ENCODE measurements at regions not wholly inside any gene's neighbourhood (a gene's known extent, or its start where the extent isn't known, plus 50 kb on each side); places are given as distances from the start of the nearest gene placed in this dataset.

DNA sequence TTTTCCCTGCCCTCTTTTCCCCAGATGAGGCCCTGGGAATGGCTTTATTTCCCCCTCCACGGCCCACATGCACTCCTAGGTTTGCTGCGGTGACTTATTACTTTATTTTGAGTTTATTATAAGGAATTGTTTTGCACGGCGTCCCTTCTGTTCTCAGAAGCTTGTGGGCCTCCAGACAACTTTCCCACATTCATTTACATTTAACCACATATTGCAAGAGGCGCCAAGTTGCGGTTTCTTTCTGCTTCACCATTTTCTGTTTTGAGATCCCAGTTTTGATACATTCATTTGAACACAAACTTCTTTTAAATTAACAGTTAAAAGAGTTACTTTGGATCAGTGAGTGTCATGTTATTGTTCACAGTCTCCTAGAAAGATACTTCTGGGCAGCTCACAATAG is 532.5 kb upstream of the MGMT start:
- no peak for DNase-seq (ENCODE audit: low spot score)

DNA sequence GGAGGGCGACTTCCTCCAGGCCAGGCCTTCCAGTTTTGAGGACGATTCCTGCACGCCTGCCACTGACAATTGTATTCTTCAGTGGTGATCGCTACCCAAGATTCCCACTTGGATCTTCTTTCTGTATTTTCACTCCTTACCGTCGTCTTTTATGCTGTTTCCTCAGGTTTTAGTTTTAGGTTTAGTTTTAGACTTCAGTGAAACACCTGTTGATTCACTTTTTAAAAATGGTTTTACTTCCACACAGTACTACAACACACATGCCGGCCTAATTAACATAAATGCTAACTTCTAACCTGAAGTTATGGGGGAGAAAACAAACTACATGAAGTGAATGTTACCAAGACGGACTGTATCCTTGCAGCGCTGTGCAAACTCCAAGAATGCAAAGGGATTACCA is 530.6 kb upstream of the MGMT start:
- no peak for DNase-seq (ENCODE audit: low spot score)

DNA sequence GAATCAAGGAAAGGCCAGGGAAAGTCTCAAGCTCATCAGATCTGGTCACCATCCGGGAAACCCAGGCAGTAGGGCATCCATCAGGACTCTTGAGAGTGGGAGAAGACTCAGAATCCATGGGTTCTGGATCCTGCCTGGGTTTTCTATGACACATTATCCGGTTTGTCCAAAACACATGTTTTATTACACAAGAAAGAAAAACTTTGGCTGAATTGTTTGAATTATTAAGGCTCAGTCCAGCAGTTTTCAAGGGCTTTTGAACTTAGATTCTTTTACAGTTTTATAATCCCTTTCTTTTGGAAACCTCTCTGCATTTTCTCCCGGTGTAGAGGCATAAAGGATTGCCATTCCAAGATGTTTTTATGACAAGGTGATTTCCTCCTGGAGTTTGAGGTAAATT is 528.5 kb upstream of the MGMT start:
- DNase-seq (ENCODE audit: low spot score): no peak

DNA sequence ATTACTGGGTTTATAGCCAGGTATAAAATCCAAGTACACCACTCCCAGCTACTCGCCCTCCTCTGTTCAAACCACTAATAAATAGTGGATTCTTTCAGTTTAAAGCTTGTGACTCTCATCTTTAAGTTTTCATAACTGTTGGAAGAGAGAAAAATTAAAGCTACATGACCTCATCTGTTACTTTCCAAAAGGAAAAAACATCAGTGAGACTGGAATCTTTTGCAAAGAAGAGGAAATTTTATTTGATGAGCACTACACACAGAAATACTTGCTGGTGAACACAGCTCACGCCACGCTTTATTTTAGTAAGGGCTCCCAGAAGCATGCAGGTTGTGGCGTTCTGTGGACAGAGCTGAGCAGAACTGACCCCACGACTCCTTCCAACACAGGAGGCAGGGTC is 527.0 kb upstream of the MGMT start:
- DNase-seq (ENCODE audit: low spot score): no peak

DNA sequence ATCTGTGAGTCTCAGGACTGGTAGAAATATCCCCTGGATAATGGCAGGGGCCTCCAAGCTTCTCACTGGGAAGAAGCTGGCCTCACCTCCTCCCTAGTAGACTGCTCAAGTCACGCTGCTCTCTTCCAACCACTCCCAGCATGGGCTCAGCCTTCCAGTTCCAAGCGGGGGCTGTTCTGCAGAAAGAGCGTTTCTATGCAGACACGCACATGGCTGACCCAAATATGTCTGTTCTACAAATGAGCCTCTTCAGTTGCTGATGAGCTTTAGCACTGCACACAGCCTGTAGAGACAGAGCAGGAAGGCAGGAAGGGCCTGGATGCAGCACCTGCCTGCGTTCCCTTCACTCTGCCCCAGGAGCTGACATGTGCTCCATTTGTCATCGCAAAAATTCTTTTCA is 523.9 kb upstream of the MGMT start:
- DNase-seq (ENCODE audit: low spot score): no peak

DNA sequence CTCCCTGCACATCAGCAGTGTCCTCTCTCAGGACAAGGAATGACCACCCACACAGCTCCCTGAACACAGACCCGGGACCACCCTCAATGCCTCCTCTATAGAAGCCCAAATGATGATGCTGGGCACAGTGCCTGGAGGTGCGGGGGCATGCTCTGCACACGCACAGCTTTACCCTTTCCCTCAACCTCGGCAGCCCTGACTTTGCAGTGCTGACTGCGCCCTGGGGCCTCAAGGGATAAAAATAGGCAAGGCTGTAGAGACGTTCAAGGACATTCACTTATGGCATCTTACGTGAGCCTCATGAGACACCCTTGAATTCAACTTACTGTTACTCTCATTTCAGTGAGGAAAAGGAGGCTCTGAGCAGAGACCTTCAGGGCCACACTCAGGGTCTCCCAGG is 521.6 kb upstream of the MGMT start:
- DNase-seq (ENCODE audit: low spot score): no peak

DNA sequence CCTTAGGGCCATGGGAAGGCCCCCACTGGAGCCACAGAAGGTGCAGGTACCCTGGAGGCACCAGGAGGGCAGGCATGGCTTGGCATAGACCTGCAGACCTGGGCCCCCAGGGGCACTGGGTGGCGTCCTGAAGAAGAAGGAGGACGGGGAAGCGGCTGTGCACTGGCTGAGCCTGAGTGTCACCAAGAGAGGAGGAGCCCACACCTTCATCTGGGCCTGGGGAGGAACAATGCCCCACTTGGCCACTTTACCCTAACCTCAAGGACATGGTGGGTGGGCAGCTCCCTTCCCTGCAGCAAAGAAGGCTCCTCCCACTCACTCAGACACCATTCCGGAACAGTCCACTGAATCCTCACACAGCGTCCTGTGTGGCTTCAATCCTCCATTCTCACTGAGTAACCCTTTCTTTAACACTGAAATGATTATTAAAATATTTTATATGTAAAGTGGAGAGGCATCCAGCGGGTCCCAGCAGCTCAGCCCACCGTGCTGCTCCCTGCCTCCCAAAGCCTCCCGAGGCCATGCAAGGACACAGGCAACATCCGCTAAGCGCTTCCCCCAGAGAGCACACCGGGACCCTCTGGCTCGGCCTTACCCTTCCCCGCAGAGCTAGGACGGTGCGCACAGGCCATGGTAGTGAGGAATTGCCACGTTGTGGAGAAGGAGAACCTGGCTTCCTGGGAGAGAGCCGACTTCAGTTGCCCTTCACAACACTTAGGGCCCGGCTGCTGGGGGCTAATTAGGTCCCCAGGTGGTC is 516.7 kb upstream of the MGMT start:
- no peak for DNase-seq (ENCODE audit: low spot score)

DNA sequence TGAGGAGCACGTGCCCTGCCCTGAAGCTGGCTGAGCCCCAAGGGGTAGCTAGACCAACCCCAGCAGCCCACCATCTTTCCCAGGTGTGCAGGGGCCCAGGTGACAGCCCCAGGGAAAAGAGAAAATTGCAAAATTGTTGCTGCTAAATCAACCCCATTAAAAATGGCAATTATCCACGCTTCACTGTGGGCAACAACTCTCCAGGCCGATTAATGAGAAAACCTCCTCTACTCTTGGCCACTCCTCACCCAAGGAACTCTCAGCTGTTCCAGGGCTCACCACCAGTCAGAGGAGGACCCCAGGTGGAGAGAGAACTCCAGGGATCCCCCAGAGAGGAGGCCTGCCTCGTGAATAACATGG is 516.1 kb upstream of the MGMT start:
- DNase-seq (ENCODE audit: low spot score): no peak

DNA sequence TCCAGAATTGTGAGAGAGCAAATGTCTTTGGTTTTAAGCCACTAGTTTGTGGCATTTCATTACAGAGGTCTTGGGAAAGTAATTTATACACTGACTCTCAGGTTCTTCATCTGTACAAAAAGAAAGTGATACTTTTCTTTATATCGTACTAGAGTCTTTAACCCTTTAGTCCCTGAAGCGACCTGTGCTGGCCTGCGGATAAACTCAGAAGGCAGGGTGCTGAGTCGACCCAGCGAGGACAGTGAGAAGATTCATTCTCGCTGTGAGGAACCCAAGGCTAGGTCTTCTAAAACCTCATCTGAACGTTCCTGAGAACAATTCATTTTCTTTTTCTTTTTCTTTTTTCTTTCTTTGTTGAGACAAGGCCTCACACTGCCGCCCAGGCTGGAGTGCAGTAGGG is 514.2 kb upstream of the MGMT start:
- DNase-seq (ENCODE audit: low spot score): no peak

DNA sequence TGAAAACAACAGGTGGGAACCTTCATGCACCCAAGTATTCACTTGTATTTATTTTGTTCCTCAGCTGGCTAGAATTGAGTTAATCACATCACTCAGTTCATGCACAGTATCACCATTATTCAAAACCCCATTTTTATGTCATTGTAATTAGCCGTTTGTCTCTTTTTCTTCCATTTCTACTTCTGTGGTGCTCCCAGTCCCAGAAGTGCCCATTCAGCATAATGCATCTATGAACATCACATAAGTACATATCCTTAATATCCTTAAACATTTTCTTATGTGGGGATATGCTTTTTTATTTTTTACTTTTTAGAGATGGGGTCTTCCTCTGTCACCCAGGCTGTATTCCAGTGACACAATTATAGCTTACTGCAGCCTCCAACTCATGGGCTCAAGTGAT is 510.9 kb upstream of the MGMT start:
- no peak for DNase-seq (ENCODE audit: low spot score)

DNA sequence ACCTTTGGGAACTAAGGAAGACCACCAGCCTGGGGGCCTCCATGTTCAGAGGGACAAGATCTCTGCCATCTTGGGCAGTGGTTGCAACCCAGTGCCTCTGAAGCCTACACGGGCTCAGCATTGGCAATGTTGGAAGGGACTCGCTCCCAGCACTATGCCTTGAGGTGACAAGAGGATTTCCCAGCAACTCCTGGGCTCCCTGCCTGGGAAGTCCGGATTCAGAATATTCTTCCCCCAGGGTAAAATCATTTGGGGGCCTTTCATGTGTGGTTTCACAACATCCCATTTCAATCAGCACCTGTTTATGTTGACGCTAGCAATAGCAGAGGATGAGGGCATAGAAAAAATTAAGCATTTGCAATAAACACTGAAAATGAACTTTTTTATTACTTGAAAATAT is 509.8 kb upstream of the MGMT start:
- DNase-seq (ENCODE audit: low spot score): no peak

DNA sequence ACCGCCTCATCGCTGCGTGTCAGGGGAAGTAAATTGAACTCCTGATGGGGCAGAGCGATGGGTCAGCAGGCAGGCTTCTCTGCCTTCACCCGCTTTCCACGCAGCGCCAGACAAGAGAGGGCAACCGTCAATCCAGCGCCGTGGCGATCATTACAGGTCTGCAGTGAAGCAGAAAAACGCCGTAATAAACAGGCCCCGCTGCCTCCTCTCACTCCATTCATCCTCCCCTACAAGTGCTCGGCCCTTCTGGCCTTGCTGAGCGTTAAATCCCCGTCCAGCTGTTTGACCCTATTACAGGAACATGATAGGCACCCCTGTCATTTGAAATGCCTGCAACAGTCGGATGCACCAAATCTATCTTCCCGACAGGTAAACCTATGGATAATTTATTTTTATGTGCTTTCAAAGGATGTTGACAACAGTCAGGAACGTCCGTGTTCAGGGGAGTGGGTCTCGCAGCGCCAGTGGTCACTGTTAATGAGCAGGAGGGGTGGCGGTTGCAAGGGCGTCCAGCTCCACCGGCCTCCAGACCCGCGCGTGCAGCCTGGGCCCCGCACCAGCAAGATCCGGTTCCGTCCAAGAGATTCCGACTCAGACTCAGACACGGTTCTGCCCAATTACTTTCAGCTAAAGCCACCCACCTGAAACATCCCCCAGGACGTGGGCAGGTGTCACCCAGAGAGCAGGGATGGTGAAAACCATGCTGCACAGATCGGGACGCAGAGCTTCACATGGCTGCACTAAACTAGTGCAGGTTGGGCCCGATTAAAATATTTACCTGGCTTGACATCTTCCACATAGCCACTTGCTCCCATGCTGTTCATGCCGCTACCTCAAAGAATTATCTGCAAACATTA is 508.0 kb upstream of the MGMT start:
- DNase-seq (ENCODE audit: low spot score): no peak

DNA sequence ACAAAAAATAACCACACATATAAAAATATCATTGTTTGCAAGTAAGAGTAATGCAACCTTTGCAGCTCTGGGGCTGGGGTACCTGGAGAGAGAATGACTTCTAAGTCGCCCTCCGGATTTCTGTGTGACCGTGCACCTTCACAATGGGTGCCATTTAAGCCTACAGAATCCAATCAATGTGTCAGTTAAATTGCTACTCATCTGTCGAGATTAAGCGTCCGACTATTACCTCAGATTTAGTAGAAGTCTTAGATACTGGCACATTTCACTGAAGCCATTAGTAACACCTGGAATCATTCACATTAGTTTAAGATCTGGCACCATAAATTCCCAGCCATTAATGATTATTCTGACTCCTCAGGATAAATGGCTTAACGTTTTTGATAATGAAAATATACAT is 507.3 kb upstream of the MGMT start:
- DNase-seq (ENCODE audit: low spot score): no peak

DNA sequence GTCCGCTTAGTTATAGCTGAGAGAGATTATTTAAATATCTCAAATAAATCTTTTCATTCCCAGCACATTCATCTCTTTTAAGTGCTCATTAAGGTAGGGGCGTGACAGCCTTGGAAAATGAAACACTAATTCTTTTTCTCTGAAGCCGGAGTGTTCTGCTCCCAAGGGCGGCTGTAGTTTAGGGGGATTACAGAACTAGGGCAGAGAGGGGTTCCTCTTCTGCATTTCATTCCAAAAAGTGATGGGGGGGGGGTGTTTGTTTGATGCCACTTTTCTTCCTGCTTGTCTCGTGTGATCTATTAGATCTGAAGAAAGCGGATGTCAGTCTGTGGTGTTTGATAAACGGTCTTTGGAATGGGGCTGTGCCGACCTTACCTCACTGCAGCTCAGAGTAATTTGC is 506.5 kb upstream of the MGMT start:
- DNase-seq (ENCODE audit: low spot score): no peak

DNA sequence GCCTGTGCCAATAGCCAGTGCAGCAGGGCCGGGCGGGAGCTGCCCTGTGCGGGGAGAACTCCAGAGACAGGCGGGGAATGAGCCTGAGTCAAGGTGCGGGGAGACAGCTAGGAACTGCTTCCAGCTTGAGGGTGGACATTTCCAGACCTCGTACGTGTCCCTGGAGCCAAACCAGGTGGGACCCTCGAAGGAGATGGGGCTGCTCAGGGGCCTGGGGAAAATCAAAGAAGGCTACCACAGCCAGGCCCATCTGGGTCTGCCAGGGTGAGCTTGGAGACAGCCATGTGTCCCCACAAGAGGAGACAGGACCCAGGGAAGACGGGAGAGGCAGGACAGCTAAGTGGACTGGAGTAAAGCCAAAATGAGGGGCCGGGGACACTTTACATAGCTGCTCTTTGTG is 504.9 kb upstream of the MGMT start:
- no peak for DNase-seq (ENCODE audit: low spot score)

DNA sequence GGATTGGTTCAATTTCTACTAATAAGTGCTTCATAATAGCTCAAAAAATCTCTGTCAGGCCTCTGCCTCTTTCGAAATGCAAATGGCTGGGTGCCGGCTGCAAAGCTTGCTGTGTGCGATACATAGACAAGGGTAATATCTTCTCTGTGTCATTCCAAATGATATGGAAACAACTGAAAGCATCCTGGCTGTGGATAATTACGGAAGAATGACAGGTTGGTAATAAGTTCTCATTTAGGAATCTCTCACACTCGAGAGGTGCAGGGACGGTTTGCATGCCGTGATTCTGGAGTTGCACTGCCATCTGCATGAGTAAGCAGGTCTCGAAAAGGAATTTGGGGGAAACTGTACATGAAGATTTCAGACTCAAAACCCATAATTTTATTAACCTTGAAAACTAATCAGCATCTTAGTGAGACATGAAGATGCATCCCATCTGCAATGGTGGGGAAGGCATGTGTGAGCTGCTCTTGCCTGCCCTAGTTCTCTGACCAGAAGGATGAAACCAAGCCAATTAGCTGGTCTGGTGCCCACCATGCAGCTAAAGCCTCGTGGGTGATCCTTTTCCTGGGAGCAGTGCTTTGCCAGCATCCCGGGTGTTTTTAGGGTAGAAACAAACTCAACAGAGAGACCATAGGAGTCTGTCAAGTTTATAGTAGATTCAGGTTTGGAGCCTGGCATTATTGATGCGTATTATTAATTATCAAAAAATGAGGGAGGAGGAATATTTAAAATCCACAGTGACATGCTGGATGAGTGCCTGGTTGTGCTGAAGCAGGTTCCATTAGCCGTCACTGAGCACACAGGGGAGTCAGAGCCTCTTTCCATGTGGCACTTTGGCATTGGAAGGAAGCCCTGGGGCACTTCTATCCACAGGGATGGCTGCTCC is 503.6 kb upstream of the MGMT start:
- no peak for DNase-seq (ENCODE audit: low spot score)

DNA sequence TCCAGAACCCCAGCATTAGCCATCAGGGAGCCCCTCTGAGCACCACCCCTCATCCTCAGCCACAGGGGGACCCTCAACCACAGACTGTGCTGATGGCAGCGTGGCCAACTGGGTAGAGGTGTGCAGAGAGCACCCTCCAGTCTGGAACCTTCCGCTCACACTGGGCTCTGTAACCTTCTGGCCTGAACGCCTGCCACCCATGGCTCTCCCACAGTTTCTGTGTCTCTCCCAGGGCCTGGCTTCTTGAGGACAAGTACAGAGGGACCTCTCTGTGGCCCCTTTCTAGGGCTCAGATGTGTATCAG is 503.0 kb upstream of the MGMT start:
- DNase-seq (ENCODE audit: low spot score): no peak

DNA sequence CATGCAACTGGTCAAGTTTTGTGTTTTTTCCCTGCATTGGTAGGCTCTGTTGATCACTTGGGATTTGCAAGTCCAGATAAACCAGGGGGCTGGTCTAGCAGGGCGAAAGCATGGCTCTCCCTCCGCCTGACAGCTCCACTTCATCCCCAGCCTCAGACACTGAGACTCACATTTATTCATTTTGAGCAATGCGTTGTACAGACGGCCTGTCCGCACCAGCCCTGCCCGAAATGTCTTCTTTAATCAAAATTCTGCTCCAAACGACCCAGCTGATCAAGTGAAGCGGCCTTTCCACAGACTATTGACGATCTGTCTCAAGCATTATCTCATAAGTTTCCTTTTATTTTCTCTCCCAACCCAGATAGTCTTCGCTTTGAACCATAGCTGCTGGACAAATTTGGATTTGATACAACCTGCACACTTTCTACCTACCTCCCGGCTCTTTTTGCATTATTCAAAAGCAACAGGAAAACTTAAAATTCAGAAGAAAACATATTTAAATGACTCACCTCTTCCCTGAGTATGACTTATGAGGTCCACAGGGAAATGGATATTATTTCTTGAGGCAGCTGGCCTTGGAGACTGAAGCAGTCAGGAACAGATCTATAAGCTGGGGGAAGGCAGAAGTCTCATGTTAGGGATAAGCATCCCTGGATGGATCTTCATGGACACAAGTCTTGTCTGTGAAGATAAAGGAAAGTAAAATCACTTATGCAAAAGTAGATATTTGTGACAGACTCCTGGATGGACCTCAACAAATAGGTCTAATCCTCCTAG is 498.9 kb upstream of the MGMT start:
- no peak for DNase-seq (ENCODE audit: low spot score)

DNA sequence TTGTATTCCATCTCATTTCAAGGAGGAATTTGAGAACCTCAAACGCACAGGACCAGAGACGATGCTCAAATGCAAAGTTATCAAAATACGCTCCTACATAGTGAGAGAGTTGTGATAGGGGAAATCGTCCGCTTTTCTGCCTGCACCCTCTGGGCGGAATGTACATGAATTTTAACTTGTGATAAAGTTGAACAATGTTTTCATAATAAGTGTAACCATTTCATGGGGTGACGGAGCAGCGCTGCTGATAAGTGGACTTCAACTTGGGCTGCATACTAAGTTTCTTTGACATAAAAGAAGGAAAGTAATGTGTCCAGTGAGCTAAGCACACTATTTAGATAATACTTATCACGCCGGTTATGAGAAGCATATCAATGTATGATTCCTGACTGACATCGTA is 497.5 kb upstream of the MGMT start:
- DNase-seq (ENCODE audit: low spot score): no peak

DNA sequence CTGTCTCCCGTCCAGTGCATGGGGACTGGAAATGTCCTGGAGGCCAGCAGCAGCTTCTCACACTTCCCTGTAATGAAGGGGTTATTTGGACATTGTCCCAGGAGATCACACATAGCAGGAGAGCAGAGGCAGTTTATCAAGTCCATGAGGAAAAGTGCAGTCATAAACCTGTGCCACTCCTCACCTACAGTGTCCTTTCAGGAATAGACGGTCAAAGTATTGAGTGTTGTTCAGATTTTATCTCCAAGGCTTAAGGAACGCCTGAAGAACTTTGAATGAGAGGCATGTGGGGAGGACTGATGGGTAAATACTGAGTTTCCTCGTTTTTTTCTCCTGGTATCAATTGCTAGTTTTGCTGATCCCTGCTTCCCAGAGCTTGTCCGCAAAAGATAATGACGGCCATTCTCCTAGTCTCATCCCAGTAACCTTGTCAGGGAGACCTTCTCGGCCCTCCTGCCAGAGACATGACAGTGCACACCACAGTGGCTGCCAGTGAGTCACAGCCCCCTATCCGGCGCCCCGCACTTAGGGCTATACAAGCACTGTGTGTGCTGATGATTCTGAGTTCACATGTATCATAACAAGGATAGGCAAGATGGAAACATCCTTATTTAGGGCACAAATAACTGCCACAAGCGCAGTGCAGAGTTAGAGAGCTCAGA is 495.5 kb upstream of the MGMT start:
- DNase-seq (ENCODE audit: low spot score): no peak

DNA sequence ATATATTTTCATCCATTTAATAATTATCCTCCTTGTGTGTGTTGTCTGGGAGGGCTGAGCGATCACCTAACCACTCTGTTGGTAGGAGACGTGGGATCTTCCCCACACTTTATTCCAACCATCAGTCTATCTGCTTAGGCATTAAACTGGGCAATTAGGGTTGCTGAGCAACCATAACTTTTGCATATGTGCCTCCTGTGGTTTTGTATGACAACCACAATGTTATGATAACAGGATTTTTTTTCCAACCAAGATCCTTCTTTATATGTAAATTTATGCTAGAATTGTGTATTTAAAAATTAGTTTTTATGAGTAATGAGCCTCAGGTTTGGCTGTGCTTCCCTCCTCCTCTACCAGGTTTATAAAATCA is 495.0 kb upstream of the MGMT start:
- no peak for DNase-seq (ENCODE audit: low spot score)

DNA sequence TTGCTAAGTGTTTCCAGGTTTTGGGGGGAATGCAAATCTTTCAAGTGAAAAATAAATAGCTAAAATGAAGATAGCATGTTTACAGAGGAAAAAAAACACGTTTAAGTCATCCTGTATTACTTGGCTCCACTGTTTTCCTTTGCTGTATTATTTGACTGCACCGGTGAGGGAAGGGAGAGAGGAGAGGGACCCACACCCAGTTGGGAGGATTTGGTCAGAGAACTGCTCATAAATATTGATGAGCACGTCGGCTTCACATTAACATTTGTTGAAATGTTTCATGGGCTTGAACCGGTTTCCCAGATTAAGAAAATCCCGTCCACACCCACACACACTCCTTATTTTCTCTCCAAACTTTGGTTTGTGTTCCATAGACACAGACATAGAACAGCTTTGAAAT is 493.8 kb upstream of the MGMT start:
- no peak for DNase-seq (ENCODE audit: low spot score)
